Stimulated activated CD8-positive, alpha-beta memory T cell treated with anti-CD3 and anti-CD28 coated beads, Interleukin-2, amount 100 ng/mL, for 48 hours (primary cell): ENCODE measurements at regions not wholly inside any gene's neighbourhood (a gene's known extent, or its start where the extent isn't known, plus 50 kb on each side); places are given as distances from the start of the nearest gene placed in this dataset.

Experiments used
- DNase-seq, 2 donors: peaks; one replicate each; pipeline ENCODE4 v3.0.0-alpha.2; 2020; ENCODE audit warnings: low read depth in 2 of 2

DNA sequence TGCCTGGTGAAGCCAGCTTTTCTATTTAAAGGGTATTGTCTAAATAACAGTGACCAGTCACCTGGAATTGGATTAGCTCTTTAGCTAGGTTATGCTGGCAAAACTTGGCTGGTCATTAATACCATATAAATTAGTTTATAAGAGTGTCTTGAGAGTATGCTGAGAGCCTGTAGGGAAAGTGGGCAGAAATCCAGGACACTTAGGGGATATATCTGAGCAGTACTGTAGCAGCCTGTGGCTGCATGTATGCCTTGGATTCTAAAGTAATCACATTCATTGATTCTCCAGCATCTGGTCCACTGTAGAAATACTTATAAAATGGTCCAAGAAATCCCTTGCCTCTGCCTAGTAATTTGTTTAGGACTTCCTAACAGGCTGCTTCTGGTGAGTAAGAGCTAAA, 288.9 kb upstream of the DMAC1 start:
- DNase-seq, result no peak

- DNase-seq, result no peak
Observed at GRCh38 chr9:8085986-8086385, 286.4 kb upstream of the DMAC1 start.

DNA sequence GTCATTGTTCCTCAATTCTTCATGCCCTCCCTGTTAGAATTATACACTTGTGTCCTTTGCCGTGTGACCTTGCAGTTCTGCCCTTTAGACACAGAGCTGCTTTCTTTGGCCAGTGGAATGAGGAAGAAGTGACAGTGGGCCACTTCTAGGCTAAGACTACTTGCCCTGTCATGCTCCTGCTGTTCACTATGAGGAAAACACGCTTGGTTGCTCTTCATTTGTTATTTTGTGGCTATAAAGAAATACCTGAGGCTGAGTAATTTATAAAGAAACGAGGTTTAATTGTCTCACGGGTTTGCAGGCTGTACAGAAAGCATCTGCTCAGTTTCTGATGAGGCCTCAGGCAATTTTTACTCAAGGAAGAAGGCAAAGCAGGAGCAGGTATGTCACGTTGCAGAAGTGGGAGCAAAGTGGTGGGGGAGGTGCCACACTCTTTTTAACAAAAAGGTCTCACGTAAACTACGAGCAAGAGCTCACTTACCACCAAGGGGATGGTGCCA, 279.1 kb upstream of the DMAC1 start:
- no peak for DNase-seq

GRCh38 chr9:8074713-8075286, 275.2 kb upstream of the DMAC1 start:
- no peak for DNase-seq

- DNase-seq, result no peak
Observed at GRCh38 chr9:8071445-8071798, 271.8 kb upstream of the DMAC1 start.

DNA sequence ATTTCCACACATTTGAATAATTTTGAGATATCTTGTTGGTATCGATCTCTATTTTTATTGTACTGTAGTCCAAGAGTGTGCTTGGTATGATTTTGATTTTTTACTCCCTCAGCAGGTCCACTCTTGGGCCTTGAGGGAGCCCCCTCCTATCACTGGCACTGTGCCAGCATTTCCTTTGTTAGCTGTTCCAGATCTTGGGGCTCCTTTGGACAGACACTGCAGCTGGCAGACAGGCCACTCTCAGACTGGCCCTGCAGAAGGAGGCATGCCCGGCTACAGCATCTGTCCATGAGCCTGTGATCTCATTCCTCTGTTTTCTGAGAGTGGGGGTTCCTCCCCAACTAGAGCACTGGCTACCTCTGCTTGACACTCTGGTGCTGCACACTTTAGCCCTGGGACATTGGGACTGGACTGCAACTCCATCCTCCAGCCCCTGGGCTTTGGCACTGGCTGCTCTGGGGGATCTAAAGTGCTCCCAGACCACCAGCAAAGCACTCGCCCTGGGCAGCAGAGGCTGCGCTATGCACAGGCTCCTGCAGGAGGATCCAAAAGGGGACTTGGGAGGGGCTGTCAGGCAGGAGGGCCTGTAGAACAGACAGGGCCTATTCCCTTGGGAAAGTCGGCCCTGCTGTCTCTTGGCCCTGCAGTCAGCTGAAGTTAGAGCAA, 271.3 kb upstream of the DMAC1 start:
- DNase-seq, result no peak

DNA sequence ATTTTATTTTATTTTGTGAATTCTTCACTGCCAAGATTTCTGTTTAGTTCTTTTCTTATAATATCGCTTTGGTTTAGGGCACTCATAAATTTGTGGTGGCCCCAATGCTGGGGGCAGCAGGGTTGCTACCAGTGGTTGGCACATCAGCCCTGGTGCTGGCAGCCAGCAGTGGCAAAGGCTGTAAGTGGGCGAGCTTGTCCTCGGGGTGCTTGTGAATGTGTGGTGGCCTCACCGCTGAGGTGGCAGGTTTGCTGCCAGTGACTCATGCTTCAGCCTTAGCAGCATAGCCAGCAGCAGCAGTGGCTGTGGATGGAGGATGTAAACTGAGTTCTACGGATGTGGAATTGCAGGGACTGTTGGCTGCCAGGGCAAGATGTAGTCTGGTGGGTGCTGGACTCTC, 262.9 kb upstream of the DMAC1 start:
- DNase-seq, result no peak

- no peak for DNase-seq
Observed at GRCh38 chr9:8053501-8053900, 253.9 kb upstream of the DMAC1 start.

DNA sequence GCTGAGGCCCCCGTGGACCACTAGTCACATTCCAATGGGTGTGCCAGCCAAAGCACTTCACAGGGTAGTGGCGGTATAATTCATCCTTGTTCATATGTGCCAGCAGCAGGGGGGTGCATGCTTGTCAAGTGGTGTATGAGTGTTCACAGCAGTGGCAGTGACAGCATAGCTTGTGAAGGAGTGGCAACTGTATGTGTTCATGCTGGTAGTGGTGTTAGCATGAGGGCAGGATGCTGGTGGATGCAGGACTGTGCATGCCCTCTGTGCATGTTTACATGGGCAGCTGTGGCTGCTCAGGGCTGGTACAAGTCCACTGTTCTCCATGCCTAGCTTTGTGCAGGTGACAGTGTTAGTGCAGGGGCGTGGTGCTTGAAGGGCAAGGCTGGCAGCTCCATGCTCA, 253.4 kb upstream of the DMAC1 start:
- no peak for DNase-seq

- DNase-seq, result no peak
Observed at GRCh38 chr9:8037745-8038144, 238.2 kb upstream of the DMAC1 start.

- no peak for DNase-seq
Observed at GRCh38 chr9:8036914-8037524, 237.4 kb upstream of the DMAC1 start.

GRCh38 chr9:8033794-8034193, 234.2 kb upstream of the DMAC1 start:
- no peak for DNase-seq

GRCh38 chr9:8030095-8030494, 230.5 kb upstream of the DMAC1 start:
- no peak for DNase-seq

- DNase-seq, result no peak
Observed at GRCh38 chr9:8027351-8027750, 227.8 kb upstream of the DMAC1 start.

DNA sequence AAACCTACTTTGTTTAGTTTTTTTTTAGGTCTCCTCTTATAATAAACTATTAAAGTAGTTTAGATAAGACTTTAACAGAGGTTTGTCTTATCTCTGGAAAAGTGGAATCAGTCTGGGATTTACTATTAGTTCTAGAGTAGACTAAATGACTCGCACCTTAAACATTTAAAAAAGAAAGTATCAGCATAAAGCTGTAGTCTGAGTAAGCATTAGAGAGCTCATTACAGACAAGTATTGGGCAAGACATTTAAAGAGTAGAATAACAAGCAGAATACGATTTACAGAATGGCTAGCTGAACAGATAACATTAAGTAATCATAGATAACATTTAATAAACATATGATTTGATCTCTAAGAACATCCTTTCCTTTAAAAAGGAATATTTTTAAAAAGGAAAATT, 226.0 kb upstream of the DMAC1 start:
- DNase-seq, result no peak

GRCh38 chr9:8020186-8020585, 220.6 kb upstream of the DMAC1 start:
- no peak for DNase-seq

GRCh38 chr9:8019636-8020035, 220.1 kb upstream of the DMAC1 start:
- DNase-seq, result no peak

DNA sequence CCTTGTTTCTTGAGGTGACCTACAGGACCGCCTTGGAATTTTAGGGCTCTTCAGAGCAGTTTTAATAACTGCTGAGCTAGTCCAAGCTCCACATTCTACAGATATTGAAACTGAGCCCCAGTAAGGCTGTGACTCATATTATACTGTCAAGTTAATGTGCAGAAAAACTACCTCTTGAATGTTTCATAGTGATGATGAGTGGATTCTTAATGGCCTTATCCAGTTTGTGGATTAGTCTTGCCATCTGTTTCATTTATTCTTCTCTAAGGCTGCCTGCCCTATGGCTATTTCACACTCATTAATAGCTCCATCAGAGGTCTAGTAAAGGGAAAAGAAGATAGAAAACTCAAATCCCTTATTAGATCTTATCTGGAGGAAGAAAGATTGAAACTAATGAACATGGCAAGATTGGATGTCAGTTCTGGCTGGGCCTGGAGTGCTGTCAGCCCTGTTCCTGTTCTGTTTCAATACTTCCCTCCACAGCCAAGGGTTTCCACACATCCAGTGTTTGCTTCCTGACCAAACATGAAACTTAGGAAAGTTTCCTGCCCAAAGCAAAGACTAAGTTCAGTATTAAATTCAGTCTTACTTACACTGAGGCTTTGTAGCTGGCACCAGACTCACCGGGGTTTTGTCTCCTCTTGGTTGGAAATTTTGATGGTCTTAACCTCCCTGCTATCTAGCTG, 215.6 kb upstream of the DMAC1 start:
- DNase-seq, result no peak

GRCh38 chr9:8012986-8013385, 213.4 kb upstream of the DMAC1 start:
- DNase-seq, result no peak

DNA sequence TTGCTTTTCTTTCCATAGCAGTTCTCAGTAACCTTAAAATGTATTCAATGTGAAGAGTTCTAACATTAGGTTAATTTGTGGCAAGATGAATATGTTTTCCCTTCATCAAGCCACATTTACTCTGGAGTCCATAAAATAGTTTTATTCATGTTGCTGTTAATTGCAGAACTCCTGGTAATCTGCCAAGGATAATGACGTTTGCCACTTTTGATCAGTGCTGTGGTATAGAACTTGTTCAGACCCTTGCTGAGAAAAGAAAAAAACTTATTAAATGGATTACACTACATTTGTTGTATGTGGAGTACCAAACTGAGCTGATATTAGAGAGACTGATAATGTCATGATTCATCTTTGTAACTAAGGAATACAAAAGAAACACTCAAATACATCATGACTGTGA, 212.4 kb upstream of the DMAC1 start:
- DNase-seq, result no peak

- no peak for DNase-seq
Observed at GRCh38 chr9:7996558-7996957, 197.0 kb upstream of the DMAC1 start.

- no peak for DNase-seq
Observed at GRCh38 chr9:7988644-7989280, 189.2 kb upstream of the DMAC1 start.
